ENCODE measurements at regions not wholly inside any gene's neighbourhood (a gene's known extent, or its start where the extent isn't known, plus 50 kb on each side); places are given as distances from the start of the nearest gene placed in this dataset.

DNA sequence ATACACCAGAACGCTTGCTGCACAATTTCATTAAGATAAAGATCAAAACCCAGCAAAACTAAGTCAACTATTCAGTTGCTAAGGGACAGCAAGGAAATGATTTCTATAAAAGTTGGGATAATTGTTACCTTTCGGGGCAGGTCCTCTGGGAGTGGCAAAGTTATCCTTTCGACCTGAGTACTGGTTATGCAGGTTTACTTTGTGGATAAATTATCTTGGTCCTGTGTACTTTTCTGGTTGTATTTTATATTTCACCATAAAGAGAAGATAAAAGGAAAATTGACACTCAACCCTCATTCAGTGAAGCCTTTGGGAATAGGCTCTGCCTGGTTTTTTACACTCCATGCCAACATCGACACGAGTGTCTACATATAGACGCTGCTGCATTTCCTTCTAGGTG, 146.5 kb downstream of the SYK start:
- no peak for DNase-seq

DNA sequence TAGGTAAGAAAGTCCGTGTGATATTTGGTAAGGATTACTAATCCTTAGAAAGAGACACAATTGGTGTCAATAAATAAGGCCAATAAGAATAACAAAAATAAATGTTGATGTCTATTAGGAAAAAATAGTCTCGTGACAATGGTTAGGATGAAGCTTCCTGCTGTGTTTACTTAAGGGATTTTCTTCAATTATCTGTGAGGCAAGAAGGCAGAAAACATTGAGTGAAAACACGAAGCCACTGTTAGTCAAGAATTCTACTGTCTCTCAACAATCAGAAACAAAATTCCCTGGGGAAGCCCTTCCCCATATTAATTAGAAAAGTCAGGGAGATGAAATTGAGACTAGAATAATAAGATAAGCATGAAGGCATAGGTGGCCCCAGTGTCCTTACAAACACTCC, 149.0 kb downstream of the SYK start:
- no peak for DNase-seq

DNA sequence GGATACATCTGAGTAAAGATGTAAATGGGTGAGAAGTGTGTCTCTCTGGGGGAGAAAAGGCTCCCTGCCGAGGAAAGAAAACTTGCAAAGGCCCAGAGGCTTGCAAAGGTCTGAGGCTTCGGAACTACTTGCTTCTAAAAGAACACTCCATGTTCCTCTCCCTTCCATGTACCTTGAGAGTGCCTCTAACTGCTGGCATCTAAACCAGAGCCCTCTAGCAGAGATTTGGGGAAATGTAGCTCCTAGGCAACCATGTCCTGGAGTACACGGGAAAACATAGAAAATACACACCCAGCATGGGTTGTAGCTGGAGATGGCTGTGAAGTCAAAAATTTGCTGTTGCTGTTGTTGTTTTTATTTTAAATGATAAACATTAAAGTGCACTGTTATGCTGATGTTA, 151.6 kb downstream of the SYK start:
- no peak for DNase-seq

DNA sequence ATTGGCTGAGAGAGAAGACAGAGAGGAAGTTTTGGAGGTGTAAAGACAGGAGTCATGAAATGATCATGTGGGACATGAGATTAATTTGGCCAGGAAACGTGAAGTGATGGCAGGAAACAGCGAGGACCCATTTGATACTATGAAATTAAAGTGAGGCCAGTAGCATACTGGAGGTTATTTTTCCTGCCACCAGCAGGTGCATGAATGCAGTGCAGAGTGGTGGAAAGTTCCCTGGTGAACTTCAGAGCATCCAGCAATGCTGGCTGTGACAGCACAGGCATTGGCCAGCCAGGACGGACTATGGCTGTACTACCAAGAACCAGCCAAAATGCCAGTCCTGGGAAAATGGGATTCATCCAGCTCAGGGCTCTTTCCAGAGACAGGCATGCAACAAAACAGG, 152.2 kb downstream of the SYK start:
- no peak for DNase-seq

DNA sequence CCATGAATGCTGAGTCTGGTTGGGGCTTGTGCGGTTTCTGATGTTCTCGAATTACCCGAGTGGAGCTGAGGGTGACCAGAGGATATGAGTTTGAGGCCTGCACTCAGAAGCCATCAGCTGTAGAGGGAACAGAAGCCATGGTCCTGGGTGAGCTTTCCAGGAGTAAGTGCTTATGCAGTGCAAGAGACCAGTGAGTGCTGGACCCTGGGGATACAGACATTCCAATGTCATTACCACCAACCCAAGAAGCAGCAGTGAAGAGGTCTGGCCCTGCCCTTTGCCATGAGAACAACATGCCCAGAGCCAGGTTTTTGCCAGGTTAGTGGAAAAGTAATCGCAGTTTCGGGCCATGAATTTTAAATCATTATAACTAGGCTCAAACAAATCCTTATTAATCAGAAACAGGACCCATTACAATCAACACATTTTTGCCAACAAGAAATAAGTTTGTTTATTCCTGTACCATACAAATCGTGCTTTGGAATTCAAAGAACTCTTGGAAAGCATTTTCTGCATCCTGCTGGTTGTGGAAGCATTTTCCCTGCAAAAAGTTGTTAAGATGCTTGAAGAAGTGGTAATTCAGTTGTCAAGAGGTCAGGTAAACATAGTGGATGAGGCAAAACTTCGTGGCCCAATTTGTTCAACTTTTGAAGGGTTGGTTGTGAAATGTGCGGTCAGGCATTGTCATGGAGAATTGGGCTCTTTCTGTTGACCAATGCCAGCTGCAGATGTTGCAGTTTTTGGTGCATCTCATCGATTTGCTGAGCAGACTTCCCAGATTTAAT, 154.6 kb downstream of the SYK start:
- no peak for DNase-seq

DNA sequence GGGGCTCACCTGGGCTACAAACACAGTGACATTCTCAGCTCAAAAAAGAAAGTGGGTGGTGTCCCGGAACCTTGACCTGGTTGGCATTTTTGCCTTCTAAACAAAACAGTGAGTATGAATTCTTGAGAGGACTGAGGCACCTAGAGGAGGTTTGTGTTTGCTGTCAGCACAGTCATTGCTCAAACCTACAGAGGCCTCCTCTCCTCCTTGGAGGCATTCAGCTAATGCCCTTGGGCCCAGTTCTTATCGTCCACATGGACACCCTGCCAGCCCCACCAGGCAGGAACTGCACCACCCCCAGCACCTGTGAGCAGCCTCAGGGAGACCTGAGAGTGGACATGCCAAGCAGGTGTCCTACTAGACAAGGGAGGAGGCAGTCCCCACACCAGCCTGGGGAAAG, 156.7 kb downstream of the SYK start:
- DNase-seq, result no peak

DNA sequence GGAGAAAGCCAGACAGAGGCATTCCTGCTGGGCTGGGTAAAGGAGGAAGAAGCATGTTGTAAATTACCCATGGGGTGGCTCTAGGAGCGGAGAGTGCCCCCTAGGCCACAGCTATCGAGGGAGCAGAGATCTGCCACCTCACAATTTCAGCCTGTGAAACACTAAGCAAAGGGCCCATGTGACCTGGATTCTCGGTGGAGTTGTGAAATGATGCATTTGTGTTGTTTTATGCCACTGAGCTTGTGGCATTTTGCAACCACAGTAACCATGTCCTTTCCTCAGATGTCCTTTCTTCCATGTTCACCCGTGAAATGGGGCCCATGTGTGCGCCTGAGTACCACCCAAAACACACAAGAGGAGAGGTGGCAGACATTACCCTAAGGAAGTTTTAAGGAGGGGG, 159.3 kb downstream of the SYK start:
- DNase-seq, result no peak

DNA sequence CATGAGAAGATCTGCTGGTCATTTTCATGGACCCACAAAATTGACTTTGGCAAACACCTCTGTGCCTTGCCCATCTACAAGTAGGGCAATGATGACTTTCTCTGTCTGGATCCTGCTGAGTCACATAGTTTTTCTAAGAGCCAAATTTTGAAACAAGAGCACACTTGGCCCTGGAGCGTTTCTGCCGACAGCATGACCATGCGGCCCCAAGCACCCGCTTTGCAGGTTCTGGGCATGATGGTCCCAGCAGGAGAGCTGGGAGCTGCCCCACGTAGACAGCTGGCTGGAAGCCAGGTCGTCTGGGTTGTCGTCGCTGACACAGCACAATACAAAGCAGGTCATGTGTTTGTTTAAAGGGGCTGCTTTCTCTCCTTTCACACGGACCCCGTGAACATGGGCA, 159.8 kb downstream of the SYK start:
- no peak for DNase-seq

DNA sequence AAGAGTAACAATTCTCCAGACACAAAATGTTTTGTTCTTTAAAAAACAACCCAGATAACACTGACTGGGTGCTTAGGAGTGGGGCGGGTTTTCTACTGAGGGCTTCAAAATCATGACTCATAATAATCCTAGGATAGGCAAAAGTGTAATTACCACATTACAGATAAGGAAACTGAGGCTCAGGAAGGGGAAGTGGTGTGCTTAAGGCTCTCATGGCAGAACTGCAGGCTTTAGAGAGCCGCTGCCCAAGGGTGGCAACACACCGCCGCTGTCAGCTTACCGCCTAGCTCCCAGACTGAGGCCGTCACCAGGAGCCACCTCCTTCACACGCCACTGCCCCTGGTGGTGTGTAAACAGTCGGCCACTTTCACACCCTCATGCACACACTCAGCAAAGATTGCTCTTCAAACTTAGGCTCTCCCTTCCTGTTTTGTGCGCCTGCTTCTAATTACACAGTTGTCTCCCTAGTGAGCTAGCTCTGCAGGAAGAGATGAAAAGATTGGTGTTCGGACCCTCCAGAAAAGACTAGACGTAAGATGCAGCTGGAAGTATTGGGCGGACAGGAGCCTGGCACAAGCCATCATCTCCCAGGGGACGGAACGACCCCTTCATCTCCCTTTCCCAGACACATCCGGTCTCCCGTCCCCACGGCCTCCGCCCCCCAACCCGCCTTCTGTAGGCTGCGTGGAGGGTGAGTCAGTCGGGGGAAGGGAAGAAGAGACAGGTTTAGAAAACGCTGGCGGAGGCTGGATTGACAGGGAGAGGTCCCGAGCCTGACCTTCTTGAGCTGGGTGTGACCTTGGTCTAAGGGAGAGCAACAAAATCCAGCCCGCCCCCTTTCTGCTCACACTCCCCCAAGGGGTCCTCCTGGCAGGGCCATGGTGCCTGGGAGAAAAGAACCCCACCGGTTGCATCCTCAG, 162.7 kb downstream of the SYK start:
- no peak for DNase-seq

DNA sequence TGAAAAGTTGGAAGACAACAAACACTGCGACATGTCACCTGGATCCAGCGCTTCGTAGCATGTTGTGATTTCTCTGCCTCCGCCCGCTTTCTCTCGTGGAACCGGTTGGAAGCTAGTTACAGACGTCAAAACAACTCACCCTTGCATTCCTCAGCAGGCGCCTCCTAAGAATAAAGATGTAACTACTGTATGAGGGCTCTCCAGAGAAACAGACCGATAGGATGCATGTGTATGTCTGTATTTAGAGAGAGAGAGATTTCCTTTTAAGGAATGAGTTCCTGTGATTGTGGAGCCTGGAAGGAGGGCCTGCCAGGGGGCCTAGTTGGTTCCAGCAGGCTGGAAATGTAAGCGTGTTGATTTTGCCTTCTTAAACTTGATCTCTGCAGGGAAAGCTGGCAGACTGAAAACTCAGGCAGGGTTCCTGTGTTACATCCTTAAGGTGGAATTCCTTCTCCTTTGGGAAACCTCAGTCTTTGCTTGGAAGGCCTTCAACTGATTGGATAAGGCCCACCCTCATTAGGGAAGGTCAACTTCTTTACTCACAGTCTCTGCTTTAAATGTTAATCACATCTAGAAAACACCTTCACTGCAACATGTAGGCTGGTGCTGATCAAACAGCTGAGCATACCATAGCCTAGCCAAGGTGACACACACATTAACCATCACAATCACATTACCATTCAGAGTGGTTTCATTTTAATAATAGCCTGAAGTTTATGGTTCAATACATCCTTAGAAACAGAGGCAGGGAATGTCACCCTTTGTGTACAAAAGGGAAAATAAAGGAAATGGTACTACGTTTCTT, 163.8 kb downstream of the SYK start:
- no peak for DNase-seq

DNA sequence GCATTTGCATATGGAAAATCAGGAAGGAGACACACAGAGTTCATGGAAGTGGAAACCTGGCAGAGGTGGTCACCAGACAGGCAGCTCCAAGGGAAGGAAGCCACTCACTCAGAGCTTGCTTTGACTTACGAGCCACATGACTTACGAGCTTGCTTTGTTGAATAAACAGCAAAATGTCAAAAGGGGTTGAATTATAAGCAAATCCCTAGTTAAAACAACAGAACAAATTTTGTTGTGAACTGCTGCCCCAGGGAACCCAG, 164.3 kb downstream of the SYK start:
- no peak for DNase-seq

DNA sequence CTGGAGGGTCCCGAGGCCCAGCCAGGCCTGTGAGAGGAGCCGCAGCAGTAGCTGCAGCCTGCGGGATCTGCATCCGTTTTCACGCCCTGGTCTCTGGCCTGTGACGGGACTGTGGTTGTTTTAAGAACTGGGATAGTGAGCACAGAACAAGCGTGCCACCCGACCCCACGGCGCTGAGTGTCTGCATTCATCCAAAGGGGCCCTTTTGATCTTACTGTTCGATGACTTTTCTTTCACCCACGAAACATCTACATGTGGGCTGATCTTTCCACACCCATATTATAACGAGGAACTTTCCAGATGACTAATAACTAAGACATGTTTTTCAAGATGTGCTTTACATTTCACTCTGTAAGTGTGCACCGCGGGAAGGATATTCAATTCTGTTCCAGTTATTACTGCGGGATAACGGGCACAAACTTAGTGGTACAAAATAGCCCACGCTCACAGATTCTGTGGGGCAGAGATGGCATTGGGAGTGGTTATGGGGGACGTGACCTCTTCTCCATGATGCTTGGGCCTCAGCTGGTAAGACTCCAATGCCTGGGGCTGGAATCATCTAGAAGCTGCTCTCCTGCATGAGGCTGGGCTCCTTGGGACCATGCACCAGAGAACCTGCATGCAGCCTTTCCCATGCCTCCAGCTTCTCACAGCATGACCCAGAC, 165.0 kb downstream of the SYK start:
- no peak for DNase-seq

DNA sequence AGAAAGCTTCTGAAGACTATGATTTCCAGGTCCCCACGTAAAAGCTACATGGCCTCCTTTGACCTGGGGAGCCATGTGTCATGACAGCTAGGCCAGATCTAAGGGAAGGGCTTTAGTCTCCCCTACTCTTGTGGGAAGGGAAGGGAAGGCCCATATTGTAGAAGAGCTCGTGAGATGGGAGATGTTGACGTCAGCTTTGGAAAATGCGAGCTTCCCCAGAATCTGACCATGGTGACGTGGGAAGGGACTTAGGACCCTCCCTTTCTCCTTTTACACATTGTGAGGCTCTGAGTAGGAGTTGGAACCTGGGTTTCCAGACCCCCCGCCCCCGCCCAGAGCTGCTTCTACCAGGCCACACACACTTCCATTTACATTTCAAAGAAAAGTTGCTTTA, 165.5 kb downstream of the SYK start:
- no peak for DNase-seq

DNA sequence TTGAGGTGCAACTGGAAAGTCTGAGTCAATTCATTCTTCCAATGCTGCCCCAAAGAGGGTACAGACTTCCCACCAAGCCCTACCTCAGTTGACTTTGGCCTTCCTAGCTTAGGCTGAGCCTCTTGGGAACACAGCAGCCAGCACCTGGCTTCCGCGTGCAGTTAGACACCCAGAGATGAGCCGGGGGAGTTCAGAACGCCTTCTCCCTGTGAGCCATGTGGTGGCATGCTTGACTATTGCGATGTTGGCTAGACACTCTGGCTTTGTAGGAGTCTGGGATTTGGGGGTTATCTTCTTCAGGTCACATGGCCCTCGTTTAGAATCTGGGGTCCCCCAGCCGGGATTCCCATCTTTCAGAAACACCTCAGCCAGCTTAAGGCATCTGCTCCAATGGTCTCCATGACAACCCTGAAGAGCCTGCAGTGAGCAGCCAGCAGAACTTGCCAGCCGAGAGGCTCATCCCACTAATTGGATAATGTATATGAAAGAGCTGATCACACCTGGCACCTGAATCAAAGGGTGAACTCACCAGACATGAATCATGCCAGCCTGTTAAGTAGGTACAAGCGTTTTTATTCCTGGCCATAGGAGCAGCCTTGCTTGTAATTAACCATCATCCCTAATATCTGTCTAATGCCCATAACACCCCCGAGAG, 167.5 kb downstream of the SYK start:
- no peak for DNase-seq

DNA sequence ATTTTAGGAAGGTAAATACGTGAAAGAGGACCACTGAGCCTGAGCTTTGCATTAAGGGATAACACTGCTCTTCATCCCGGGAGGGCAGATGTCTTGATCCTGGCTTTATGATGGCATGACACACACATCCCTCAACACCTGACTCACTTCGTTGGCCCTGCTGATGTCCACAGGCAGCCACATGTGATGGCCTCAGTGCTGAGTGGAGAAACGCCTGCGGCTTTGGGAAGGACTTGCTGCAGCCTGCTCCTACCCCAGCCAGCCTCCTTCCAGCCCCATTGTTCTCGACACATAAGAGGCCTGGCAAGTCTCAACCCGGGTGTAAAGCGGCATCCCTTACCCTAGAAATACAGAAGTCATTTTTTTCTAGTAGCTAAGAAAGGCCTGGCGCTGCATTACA, 169.0 kb downstream of the SYK start:
- no peak for DNase-seq

DNA sequence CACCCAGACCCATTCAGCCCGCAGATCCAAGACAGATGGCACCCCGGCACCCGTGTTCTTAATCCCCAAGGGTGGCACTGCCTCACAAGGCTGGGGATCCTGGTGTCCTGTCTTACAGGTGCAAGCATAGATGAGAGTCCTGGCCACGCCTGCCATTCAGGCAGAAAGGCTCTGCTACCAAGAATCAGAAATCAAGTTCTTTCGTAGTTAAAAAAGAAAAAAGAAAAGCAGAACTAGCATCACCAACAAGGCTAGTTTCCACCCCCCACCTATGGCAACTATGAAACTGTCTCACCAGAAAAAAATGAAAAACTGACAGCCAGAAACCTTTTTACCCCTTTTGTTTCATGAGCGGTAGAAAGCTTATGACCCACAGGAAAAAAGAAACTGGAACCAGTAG, 170.4 kb downstream of the SYK start:
- no peak for DNase-seq

DNA sequence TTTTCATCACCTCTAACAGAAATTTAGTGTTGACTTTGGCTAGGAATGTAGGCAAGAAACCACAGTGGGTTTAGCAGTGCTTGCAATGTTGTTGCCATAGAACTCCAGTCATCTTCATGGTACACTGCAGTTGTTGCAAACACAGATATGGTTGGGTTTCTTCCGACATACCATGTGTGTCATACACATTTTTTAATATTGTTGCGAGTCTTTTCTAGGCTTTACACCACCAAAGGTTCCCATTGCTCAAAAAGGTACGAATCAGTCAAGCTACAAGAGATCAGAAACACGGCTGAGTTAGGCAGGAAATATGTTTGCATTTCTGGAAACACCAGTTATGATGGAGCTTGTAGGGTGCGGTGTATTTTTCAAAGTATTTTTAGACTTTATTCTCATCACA, 172.4 kb downstream of the SYK start:
- no peak for DNase-seq

DNA sequence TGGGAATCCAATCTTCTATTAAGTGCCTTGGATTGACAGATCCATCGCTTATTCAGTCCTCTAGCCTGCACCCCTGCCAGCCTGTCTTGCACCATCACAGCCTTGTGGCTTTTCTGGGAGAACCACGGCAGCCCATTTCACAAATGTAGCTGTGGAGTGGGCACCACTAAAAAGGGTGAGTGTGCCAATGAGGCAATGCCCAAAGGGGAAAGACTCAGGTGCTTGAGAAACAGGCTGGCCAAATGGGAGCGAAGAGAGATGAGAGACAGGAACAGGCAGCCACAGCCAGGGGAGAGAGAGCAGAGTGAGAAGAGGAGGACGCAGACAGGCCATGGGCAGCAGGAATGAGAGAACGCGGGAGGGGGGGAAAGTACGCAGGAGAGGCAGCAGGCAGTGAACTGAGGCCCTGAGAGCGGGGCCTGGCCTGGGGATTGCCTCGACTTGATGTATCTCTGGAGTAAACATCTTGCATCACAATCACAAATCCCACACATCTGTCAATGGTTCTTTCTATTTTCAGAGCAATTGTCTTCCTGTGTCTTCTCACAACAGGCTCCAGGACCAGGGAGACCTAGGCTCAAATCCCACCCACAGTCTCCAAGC, 173.1 kb downstream of the SYK start:
- no peak for DNase-seq

DNA sequence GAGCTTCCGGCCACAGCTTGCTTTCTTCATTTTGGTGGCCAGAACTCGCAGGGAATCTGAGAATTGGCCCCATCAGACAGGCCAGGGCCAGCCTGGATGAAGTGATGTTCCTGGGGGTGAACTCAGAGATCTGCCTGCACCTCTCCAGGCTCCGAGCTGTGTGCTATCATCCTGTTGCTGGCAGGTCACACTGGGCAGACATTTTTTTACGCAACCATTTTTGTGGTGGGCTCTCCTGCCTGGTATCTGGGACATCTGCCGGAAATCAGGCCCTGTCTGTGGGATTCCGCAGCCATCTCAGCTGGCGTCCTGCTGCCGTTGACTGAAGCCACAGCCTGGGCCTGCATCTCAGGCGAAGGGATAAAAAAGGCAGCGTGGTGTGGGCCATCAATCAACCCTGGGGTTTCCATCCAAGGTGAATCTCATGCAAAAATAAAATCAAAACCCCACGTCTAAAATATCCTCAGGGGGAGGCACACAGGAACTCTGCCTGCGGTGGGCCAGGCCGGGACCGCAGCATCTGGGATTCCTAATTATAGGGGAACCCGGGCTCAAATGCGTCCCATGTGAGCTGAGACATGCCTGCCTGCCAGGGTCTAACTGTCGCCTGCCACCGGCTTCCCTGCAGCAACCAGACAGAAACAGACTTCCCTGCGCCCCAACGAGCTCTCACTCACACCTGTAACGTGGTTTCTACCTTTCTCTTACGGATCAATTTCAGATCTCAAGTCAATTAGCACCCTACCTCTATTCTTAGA, 174.3 kb downstream of the SYK start:
- DNase-seq, result no peak

DNA sequence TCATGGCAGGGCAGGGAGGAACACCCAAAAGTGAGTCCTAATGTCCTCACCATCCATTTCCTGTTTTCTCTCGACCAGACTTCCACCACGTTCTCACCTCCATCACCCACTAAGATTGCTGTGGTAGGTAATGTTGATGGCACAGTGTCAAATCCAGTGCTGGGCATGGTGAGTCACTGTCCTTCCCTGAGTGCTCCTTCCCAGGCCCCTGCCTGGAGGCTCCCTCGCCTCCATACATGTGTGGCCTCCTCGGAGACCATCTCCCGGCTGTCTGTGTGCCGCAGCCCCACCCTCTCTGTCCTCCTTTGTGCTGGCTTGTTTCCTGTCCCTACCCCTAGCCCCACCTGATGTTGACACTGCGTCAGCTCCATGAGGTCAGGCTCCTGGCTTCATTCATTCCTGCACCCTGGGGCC, 177.5 kb downstream of the SYK start:
- DNase-seq, result no peak

DNA sequence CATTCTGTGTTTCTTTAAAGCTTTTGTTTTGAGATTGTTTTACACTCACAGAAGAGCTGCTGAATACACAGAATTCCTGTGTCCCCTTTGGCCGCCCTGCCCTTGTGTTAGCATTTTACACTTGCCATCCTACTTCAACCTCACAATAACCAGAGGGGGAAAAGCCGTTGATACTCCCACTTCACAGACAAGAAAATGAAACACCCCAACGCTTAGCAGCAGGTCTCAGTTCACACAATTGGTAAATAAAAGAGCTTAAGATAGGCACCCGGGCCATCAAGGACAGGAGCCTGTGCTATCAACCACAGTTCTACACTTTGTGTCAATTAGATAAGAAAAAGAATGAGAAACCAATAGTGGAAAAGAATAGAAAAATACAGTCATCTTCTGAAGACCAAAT, 178.0 kb downstream of the SYK start:
- DNase-seq, result no peak

DNA sequence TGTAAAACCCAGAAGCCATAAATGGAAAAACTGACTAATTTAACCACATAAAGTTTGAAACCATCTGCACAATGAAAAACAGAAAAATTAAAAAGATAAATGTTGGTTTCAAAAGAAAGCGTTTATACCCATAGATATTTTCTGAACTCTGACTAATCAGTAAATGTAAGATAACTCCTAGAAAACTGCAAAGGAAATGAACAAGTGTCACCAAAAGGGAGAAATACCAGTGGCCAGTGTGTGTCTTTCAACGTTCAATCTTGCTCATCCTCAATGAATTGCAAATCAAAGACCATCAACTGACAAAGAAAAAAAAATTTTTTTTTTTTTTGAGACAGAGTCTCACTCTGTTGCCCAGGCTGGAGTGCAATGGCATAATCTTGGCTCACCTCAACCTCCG, 180.1 kb downstream of the SYK start:
- DNase-seq, result no peak
